AG04450 (cell line): ENCODE measurements at regions not wholly inside any gene's neighbourhood (a gene's known extent, or its start where the extent isn't known, plus 50 kb on each side); places are given as distances from the start of the nearest gene placed in this dataset.

Experiments
- CTCF ChIA-PET: fragments of 300-600, 350-600 bp; formaldehyde crosslinking; extraction: SDS; loops from one replicate; lab custom pipeline; 2022; ENCODE audit warnings: antibody characterized with exemption, inconsistent platforms; lab: Charles Lee
- POLR2A ChIA-PET: fragments of 350-600 bp; formaldehyde crosslinking; extraction: SDS; loops from one replicate; lab custom pipeline; 2021; ENCODE audit warnings: antibody characterized with exemption, inconsistent platforms; lab: Yijun Ruan, JAX
- DNase-seq: peaks from one replicate; pipeline ENCODE4 v3.0.0-alpha.2; 2011; ENCODE audit warnings: low read depth, low spot score
- H3K27ac ChIP-seq: one replicate; pipeline ENCODE4 v1.5.1; 2012; ENCODE audit warnings: low read depth, low read length, control low read depth
- H3K27me3 ChIP-seq: one replicate; pipeline ENCODE4 v1.6.0; 2012; ENCODE audit warnings: low read length; ENCODE audit not compliant: control insufficient read depth, insufficient read depth
- H3K4me3 ChIP-seq: 2 replicates; pipeline ENCODE4 v1.5.1; 2011; ENCODE audit warnings: mild to moderate bottlenecking, low read depth, low read length, control low read depth
- H3K9me3 ChIP-seq: 2 replicates; pipeline ENCODE4 v1.5.1; 2012; ENCODE audit warnings: low read length; ENCODE audit not compliant: control insufficient read depth, insufficient read depth
- CTCF ChIP-seq: IDR thresholded peaks from 2 replicates; pipeline ENCODE4 v1.5.1; 2011; ENCODE audit warnings: low read depth, low read length, control low read depth, inconsistent platforms

- no peak for DNase-seq
- Histone ChIP-seq H3K9me3 (no peaks in the 10 kb centered on the region), H3K4me3 (no peak overlapping the region), H3K27me3 (peaks cover 15% of the 10 kb centered on the region), H3K27ac (no peak overlapping the region)
- no peak for TF ChIP-seq CTCF
- ChIA-PET POLR2A (no interaction called here), CTCF (interaction anchor here (0.5 to 0.7 kb wide), 2 partner anchors 9 to 1493 kb away, joined by 3 read pairs; no protein-coding TSS in a partner anchor)
These were observed 56.4 kb downstream of the CRYGS start for GRCh38 chr3:186487819-186488218.

GRCh38 chr3:186487037-186487436, 57.1 kb downstream of the CRYGS start:
- Histone ChIP-seq H3K27me3 (peaks cover 7% of the 10 kb centered on the region), H3K4me3 (no peak overlapping the region), H3K27ac (no peak overlapping the region), H3K9me3 (no peaks in the 10 kb centered on the region)
- TF ChIP-seq CTCF: no peak
- DNase-seq: no peak
- POLR2A ChIA-PET: no interaction called here
- CTCF ChIA-PET: interaction anchor here (0.7 kb wide), 1 partner anchor 8 kb away, joined by 3 read pairs; no protein-coding TSS in a partner anchor

- no peak for TF ChIP-seq CTCF
- no peak overlapping the region for H3K27ac ChIP-seq
- no peak overlapping the region for H3K4me3 ChIP-seq
- POLR2A ChIA-PET: no interaction called here
- CTCF ChIA-PET: no interaction called here
- DNase-seq: no peak
- no peaks in the 10 kb centered on the region for H3K9me3 ChIP-seq
- H3K27me3 ChIP-seq: peaks cover 4% of the 10 kb centered on the region
These were observed 60.4 kb downstream of the CRYGS start for GRCh38 chr3:186483611-186484340.

GRCh38 chr3:186481526-186481925, 62.7 kb downstream of the CRYGS start:
- no peak overlapping the region for H3K4me3 ChIP-seq
- no peaks in the 10 kb centered on the region for H3K27me3 ChIP-seq
- DNase-seq: no peak
- no peak overlapping the region for H3K27ac ChIP-seq
- POLR2A ChIA-PET: no interaction called here
- CTCF ChIA-PET: no interaction called here
- TF ChIP-seq CTCF: no peak
- no peaks in the 10 kb centered on the region for H3K9me3 ChIP-seq

GRCh38 chr3:186477876-186478275, 66.3 kb downstream of the CRYGS start:
- ChIA-PET POLR2A (no interaction called here), CTCF (no interaction called here)
- H3K27ac ChIP-seq: no peak overlapping the region
- no peaks in the 10 kb centered on the region for H3K27me3 ChIP-seq
- no peak for TF ChIP-seq CTCF
- H3K9me3 ChIP-seq: no peaks in the 10 kb centered on the region
- DNase-seq: no peak
- no peak overlapping the region for H3K4me3 ChIP-seq
